PFSK-1 (cell line): ENCODE measurements at regions not wholly inside any gene's neighbourhood (a gene's known extent, or its start where the extent isn't known, plus 50 kb on each side); places are given as distances from the start of the nearest gene placed in this dataset.

Experiments
- FOXP2 ChIP-seq: optimal IDR thresholded peaks from 2 replicates; pipeline ENCODE3; 2011; ENCODE audit warnings: borderline replicate concordance, control low read depth, inconsistent platforms; ENCODE audit not compliant: insufficient read depth; ENCODE audit errors: extremely low read length, extremely low read depth
- POLR2AphosphoS5 ChIP-seq: IDR thresholded peaks from 2 replicates; pipeline ENCODE4 v1.6.1; 2012; ENCODE audit warnings: low read depth, mild to moderate bottlenecking, control low read depth, low read length, moderate library complexity
- SIN3A ChIP-seq: IDR thresholded peaks from 2 replicates; pipeline ENCODE4 v1.6.1; 2012; ENCODE audit warnings: mild to moderate bottlenecking, low read length, moderate library complexity, borderline replicate concordance; ENCODE audit not compliant: insufficient read depth
- TAF1 ChIP-seq: IDR thresholded peaks from 2 replicates; pipeline ENCODE4 v1.6.1; 2012; ENCODE audit warnings: low read length, control low read depth, borderline replicate concordance; ENCODE audit not compliant: insufficient read depth
- TF ChIP-seq, protein P1 (sequence below), 2 experiments: IDR thresholded peaks; 2 replicates each; pipeline versions ENCODE4 v1.6.1 to v1.8.0; 2011 to 2012; ENCODE audit warnings: low read depth in 2 of 2, low read length in 2 of 2, control low read depth in 1 of 2, inconsistent platforms in 1 of 2, mild to moderate bottlenecking in 1 of 2, moderate library complexity in 1 of 2; ENCODE audit not compliant: insufficient read depth in 1 of 2

- TF ChIP-seq, protein P1, sequence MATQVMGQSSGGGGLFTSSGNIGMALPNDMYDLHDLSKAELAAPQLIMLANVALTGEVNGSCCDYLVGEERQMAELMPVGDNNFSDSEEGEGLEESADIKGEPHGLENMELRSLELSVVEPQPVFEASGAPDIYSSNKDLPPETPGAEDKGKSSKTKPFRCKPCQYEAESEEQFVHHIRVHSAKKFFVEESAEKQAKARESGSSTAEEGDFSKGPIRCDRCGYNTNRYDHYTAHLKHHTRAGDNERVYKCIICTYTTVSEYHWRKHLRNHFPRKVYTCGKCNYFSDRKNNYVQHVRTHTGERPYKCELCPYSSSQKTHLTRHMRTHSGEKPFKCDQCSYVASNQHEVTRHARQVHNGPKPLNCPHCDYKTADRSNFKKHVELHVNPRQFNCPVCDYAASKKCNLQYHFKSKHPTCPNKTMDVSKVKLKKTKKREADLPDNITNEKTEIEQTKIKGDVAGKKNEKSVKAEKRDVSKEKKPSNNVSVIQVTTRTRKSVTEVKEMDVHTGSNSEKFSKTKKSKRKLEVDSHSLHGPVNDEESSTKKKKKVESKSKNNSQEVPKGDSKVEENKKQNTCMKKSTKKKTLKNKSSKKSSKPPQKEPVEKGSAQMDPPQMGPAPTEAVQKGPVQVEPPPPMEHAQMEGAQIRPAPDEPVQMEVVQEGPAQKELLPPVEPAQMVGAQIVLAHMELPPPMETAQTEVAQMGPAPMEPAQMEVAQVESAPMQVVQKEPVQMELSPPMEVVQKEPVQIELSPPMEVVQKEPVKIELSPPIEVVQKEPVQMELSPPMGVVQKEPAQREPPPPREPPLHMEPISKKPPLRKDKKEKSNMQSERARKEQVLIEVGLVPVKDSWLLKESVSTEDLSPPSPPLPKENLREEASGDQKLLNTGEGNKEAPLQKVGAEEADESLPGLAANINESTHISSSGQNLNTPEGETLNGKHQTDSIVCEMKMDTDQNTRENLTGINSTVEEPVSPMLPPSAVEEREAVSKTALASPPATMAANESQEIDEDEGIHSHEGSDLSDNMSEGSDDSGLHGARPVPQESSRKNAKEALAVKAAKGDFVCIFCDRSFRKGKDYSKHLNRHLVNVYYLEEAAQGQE (IDR thresholded peaks at IDR 0.05; ENCODE audit: insufficient read depth in 1 of 2, low read depth in 2 of 2, low read length in 2 of 2): no peak
- TF ChIP-seq SIN3A (no peak), POLR2AphosphoS5 (no peak), FOXP2 (no peak), TAF1 (no peak)
Observed at GRCh38 chr2:160989778-160990177, 170.4 kb upstream of the TANK start.

GRCh38 chr2:160993654-160994061, 166.6 kb upstream of the TANK start:
- no peak for TF ChIP-seq SIN3A
- TF ChIP-seq TAF1: no peak
- TF ChIP-seq POLR2AphosphoS5: no peak
- no peak for TF ChIP-seq FOXP2

DNA sequence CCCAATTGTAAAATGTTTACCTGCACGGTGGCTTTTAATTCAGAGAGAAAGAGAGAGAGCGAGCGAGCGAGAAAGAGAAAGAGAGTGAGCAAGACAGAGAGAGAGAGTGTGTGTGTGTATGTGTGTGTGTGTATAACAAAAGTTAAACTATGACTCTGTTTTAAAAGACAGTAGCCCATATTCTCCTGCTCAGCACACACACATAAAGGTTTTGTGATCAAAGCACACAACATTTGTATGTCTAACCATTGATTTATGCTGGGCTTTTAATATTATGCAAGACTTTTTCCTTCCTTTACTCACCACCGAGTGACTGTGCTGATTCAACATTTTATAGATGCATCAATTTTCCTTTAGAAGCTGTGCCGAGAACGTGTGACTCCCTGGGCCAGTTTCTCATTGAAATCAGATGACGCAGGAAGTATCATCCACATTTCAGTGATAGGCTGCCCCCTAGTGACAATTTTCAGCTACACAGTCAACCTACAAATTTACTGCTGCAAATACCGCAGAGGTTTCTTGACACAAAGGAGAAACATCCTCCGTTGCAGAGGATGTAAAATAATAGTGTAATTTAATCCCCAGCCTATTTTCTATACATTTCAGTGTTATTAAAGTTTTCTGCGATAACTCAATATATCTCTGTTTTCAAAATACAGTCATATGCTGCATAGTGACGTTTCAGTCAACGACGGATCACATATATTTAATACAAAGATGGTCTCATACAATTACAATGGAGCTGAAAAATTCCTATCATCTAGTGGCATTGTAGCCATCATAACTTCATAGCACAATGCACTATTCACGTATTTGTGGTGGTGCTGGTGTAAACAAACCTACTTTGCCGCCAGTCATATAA, 165.9 kb upstream of the TANK start:
- TF ChIP-seq, protein P1 (IDR thresholded peaks at IDR 0.05; ENCODE audit: insufficient read depth in 1 of 2, low read depth in 2 of 2, low read length in 2 of 2): no peak
- TF ChIP-seq FOXP2 (no peak), POLR2AphosphoS5 (no peak), SIN3A (no peak), TAF1 (no peak)

DNA sequence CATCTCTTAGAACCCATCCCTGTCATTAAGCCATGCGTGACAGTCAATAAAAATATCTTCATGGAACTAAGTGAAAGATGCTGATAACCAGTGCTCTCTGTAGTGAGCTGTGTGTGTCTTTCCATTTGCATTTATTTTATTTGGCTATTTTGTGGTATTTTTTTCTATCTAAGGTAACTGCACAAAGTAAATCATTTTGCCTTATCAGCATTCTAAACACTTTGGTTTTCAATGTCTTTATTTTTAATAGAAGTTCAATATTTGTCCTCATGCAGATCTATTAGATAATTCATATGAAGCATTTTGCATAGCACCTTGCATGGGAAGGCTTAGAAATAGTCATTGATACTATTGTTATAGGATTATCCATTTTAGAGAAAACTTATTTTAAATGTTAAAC, 163.6 kb upstream of the TANK start:
- TF ChIP-seq, protein P1 (IDR thresholded peaks at IDR 0.05; ENCODE audit: insufficient read depth in 1 of 2, low read depth in 2 of 2, low read length in 2 of 2): no peak
- TF ChIP-seq TAF1: no peak
- TF ChIP-seq POLR2AphosphoS5: no peak
- TF ChIP-seq SIN3A: no peak
- no peak for TF ChIP-seq FOXP2

GRCh38 chr2:161004379-161004778, 155.8 kb upstream of the TANK start:
- TF ChIP-seq TAF1: no peak
- TF ChIP-seq FOXP2: no peak
- no peak for TF ChIP-seq POLR2AphosphoS5

- no peak for TF ChIP-seq FOXP2
- TF ChIP-seq TAF1: no peak
- no peak for TF ChIP-seq POLR2AphosphoS5
- TF ChIP-seq, protein P1 (IDR thresholded peaks at IDR 0.05; ENCODE audit: insufficient read depth in 1 of 2, low read depth in 2 of 2, low read length in 2 of 2): no peak
- no peak for TF ChIP-seq SIN3A
Observed at GRCh38 chr2:161005170-161005569, 155.1 kb upstream of the TANK start.
